ENCODE measurements at regions not wholly inside any gene's neighbourhood (a gene's known extent, or its start where the extent isn't known, plus 50 kb on each side); places are given as distances from the start of the nearest gene placed in this dataset.

- TF ChIP-seq CTCF (IDR thresholded peaks at IDR 0.05) (no peak), POLR2A (IDR thresholded peaks at IDR 0.05) (no peak)
Observed at GRCh38 chr4:126715681-126716080, 917.1 kb upstream of the INTU start.

All from Peyer's patch (tissue), 4 donors.